PC-3 (cell line): ENCODE measurements at regions not wholly inside any gene's neighbourhood (a gene's known extent, or its start where the extent isn't known, plus 50 kb on each side); places are given as distances from the start of the nearest gene placed in this dataset.

ENCODE experiments used
- ATAC-seq: fragments of 200-7000 bp; cut with Tn5 transposase; 2 replicates; pipeline ENCODE4 v1.9.1; 2020; ENCODE audit warnings: mild to moderate bottlenecking, moderate library complexity
- BruUV-seq: library from RNA; stranded (reverse); fragments of 400-500 nt; replicated peaks from 2 replicates; lab custom pipeline; 2021; lab: Mats Ljungman, UMichigan
- CTCF ChIA-PET: fragments of 300-600 bp; sonication (Branson Sonifier 250); formaldehyde crosslinking; loops from one replicate; lab custom pipeline; 2022; ENCODE audit warnings: antibody characterized with exemption; lab: Charles Lee
- POLR2A ChIA-PET: fragments of 300-600 bp; sonication (Branson Sonifier 250); formaldehyde crosslinking; loops from one replicate; lab custom pipeline; 2022; ENCODE audit warnings: antibody characterized with exemption; ENCODE audit not compliant: unreplicated experiment; lab: Charles Lee
- DNase-seq: peaks from one replicate; pipeline ENCODE4 v3.0.0-alpha.2; 2015
- H2AFZ ChIP-seq: fragments of 300-600 bp; sonication (generic); 2 replicates; pipeline ENCODE4 v1.6.0; 2016; ENCODE audit warnings: antibody characterized with exemption, low read length
- H3F3A ChIP-seq: fragments of 300-600 bp; sonication (generic); one replicate; pipeline ENCODE4 v1.6.0; 2017; ENCODE audit warnings: antibody characterized with exemption, low read length, control low read depth, mild to moderate bottlenecking; ENCODE audit not compliant: unreplicated experiment
- H3K27ac ChIP-seq: fragments of 300-600 bp; sonication (generic); 2 replicates; pipeline ENCODE4 v1.5.1; 2016; ENCODE audit warnings: mild to moderate bottlenecking, low read length
- H3K27me3 ChIP-seq: fragments of 300-600 bp; sonication (generic); 2 replicates; pipeline ENCODE4 v1.6.1; 2016; ENCODE audit warnings: low read length, mixed read lengths
- H3K36me3 ChIP-seq: fragments of 300-600 bp; sonication (generic); 2 replicates; pipeline ENCODE4 v1.6.1; 2016; ENCODE audit warnings: low read depth, mixed run types, low read length, mixed read lengths
- H3K4me1 ChIP-seq: fragments of 300-600 bp; sonication (generic); 2 replicates; pipeline ENCODE4 v1.5.1; 2016; ENCODE audit warnings: low read length; ENCODE audit not compliant: insufficient read depth
- H3K4me2 ChIP-seq: fragments of 300-600 bp; sonication (generic); 2 replicates; pipeline ENCODE4 v1.6.0; 2016; ENCODE audit warnings: low read length
- H3K4me3 ChIP-seq: fragments of 300-600 bp; sonication (generic); 2 replicates; pipeline ENCODE4 v1.5.1; 2016; ENCODE audit warnings: mild to moderate bottlenecking, low read length, mixed read lengths
- H3K79me2 ChIP-seq: fragments of 300-600 bp; sonication (generic); 2 replicates; pipeline ENCODE4 v1.6.1; 2017; ENCODE audit warnings: low read length, mixed read lengths
- H3K9ac ChIP-seq: fragments of 300-600 bp; sonication (generic); 2 replicates; pipeline ENCODE4 v1.6.0; 2016; ENCODE audit warnings: mild to moderate bottlenecking, low read length
- H3K9me2 ChIP-seq: fragments of 300-600 bp; sonication (generic); replicated peaks from 2 replicates; pipeline ENCODE4 v1.6.1; 2016; ENCODE audit warnings: mixed run types, low read length, mixed read lengths
- H3K9me3 ChIP-seq: fragments of 300-600 bp; sonication (generic); 2 replicates; pipeline ENCODE4 v1.6.1; 2016; ENCODE audit warnings: low read length, mixed read lengths
- H4K20me1 ChIP-seq: fragments of 300-600 bp; sonication (generic); 2 replicates; pipeline ENCODE4 v1.6.1; 2016; ENCODE audit warnings: low read length, mixed read lengths
- CTCF ChIP-seq: fragments of 300-600 bp; sonication (generic); conservative IDR thresholded peaks from 2 replicates; pipeline ENCODE4 v1.5.1; 2017; ENCODE audit warnings: antibody characterized with exemption, low read depth, mild to moderate bottlenecking, low read length
- EZH2 ChIP-seq: fragments of 300-600 bp; sonication (generic); IDR thresholded peaks from one replicate; pipeline ENCODE4 v1.6.1; 2017; ENCODE audit warnings: antibody characterized with exemption, mild to moderate bottlenecking, low read length; ENCODE audit not compliant: unreplicated experiment
- EZH2phosphoT487 ChIP-seq: fragments of 300-600 bp; sonication (generic); IDR thresholded peaks from 2 replicates; pipeline ENCODE4 v1.6.1; 2018; ENCODE audit warnings: mild to moderate bottlenecking, antibody characterized with exemption, low read length, borderline replicate concordance
- intact Hi-C: fragments of 100-400 bp; cut with micrococcal nuclease; formaldehyde crosslinking; loops from 2 replicates; pipeline ENCODE4 v1.9.0; 2023

DNA sequence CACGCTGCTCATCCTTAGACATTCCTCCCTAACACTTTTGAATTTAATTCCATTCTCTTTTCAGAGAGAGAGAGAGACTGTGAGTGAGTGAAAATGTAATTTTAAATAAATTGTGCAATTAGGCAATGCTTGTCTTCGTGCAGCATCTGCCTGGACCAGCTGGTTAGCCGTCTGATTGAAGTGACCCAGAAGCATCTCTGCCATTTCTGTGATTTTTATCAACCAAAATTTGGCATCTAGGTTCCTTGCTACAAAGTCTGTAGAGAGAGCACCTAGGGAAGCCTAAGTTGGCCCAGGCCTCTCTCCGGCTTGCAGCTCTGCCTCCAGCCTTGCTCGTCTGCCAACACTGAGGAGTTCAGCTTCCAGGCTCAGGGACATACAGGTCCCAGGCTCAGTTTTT lies 138.6 kb upstream of the GPR12 start:
- CTCF ChIA-PET: no interaction called here

DNA sequence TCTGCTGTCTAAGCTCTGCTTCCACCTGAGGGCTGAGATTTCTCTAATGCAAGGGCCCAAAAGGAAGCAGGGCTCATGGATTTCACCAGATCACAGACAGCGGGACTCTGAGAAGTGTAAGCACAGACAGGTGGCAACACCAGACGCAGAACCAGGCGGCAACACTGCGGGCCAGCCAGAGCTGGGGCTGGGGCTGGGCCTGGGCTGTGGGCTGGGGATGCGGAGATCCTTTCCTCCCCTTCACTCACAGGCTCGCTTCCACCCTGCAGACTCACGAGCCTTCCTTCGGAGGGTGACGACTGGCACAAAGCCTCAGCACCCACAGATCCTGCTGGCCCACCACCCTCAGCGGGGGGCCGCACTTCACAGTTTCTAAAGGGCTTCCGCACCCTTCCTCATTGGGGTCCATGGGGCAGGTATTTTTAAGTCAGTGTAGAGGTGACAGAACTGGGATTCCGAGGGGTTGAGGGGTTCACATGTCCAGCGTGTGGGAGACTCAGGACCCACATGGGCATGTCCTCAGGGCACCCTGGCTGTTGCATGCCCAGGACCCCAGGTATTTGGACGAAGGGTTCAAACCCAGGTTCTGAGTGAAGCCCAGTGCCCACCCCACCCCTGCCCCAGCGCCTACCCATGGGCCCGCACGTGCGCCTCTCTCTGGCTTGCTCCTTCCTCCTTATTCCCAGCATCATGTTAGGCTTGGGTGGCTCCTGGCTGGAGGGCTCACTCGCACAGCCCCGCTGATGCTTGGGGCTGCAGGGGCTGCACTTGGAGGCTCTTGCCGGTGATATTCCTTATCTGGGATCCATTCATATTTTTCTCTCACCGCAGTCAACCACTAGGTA lies 137.3 kb upstream of the GPR12 start:
- Histone ChIP-seq H3F3A (no peaks in the 10 kb centered on the region), H3K4me3 (no peak overlapping the region), H3K36me3 (no peaks in the 10 kb centered on the region), H3K4me2 (no peak overlapping the region), H3K4me1 (no peaks in the 10 kb centered on the region), H3K79me2 (no peaks in the 10 kb centered on the region), H3K9me2 (no peaks in the 10 kb centered on the region), H3K27me3 (peaks cover 73% of the 10 kb centered on the region), H4K20me1 (no peaks in the 10 kb centered on the region), H2AFZ (no peak overlapping the region), H3K9ac (no peak overlapping the region), H3K27ac (no peak overlapping the region), H3K9me3 (no peaks in the 10 kb centered on the region)
- ATAC-seq: no peak
- intact Hi-C loops: no loop called here
- no peak for TF ChIP-seq EZH2
- no peak for TF ChIP-seq CTCF
- no peak for TF ChIP-seq EZH2phosphoT487
- DNase-seq: no peak
- ChIA-PET POLR2A (no interaction called here), CTCF (no interaction called here)
- no TSS peak for BruUV-seq

More for the DNA sequence above, 138.6 kb upstream of the GPR12 start:
- Histone ChIP-seq H3K4me3 (no peak overlapping the region), H3K9me3 (no peaks in the 10 kb centered on the region), H3K4me1 (no peaks in the 10 kb centered on the region), H3K79me2 (no peaks in the 10 kb centered on the region), H3K9ac (no peak overlapping the region), H2AFZ (no peak overlapping the region), H3K4me2 (no peak overlapping the region), H3F3A (no peaks in the 10 kb centered on the region), H3K36me3 (no peaks in the 10 kb centered on the region), H3K9me2 (no peaks in the 10 kb centered on the region), H4K20me1 (no peaks in the 10 kb centered on the region), H3K27ac (no peak overlapping the region), H3K27me3 (peaks cover 79% of the 10 kb centered on the region)
- no peak for ATAC-seq
- intact Hi-C loops: no loop called here
- POLR2A ChIA-PET: no interaction called here
- DNase-seq: no peak
- TF ChIP-seq EZH2phosphoT487: no peak
- no peak for TF ChIP-seq EZH2
- TF ChIP-seq CTCF: no peak
- no TSS peak for BruUV-seq

- Histone ChIP-seq H3K4me3 (no peak overlapping the region), H3K9ac (no peak overlapping the region), H2AFZ (no peak overlapping the region), H3K4me2 (no peak overlapping the region), H3K9me2 (no peaks in the 10 kb centered on the region), H3K27ac (no peak overlapping the region), H4K20me1 (no peaks in the 10 kb centered on the region), H3K36me3 (no peaks in the 10 kb centered on the region), H3K4me1 (no peaks in the 10 kb centered on the region), H3K79me2 (no peaks in the 10 kb centered on the region), H3K27me3 (peaks cover 65% of the 10 kb centered on the region), H3F3A (no peaks in the 10 kb centered on the region), H3K9me3 (no peaks in the 10 kb centered on the region)
- intact Hi-C loops: no loop called here
- BruUV-seq: no TSS peak
- ATAC-seq (no peak), DNase-seq (no peak)
- TF ChIP-seq EZH2: no peak
- TF ChIP-seq CTCF: no peak
- no peak for TF ChIP-seq EZH2phosphoT487
- ChIA-PET POLR2A (no interaction called here), CTCF (no interaction called here)
These were observed 136.5 kb upstream of the GPR12 start for GRCh38 chr13:26896986-26897668.
